Osteoblast (primary cell): ENCODE measurements at regions not wholly inside any gene's neighbourhood (a gene's known extent, or its start where the extent isn't known, plus 50 kb on each side); places are given as distances from the start of the nearest gene placed in this dataset.

Experiments used
- DNase-seq: peaks from one replicate; pipeline ENCODE4 v3.0.0; 2011; ENCODE audit warnings: low spot score, mixed read lengths; ENCODE audit not compliant: insufficient read length; ENCODE audit errors: missing footprints
- H2AFZ ChIP-seq: 2 replicates; pipeline ENCODE4 v1.6.0; 2011; ENCODE audit warnings: mild to moderate bottlenecking, low read length
- H3K27ac ChIP-seq: 2 replicates; pipeline ENCODE4 v1.5.1; 2011; ENCODE audit warnings: mild to moderate bottlenecking, low read depth, low read length, moderate library complexity
- H3K27me3 ChIP-seq: 2 replicates; pipeline ENCODE4 v1.6.0; 2012; ENCODE audit warnings: mild to moderate bottlenecking, control low read depth, inconsistent platforms, low read length, moderate library complexity; ENCODE audit not compliant: insufficient read depth
- H3K36me3 ChIP-seq: 2 replicates; pipeline ENCODE4 v1.5.1; 2011; ENCODE audit warnings: mild to moderate bottlenecking, low read length, control low read depth, moderate library complexity; ENCODE audit not compliant: insufficient read depth
- H3K4me1 ChIP-seq: 2 replicates; pipeline ENCODE4 v1.5.1; 2011; ENCODE audit warnings: mild to moderate bottlenecking, low read length, control low read depth, moderate library complexity; ENCODE audit not compliant: insufficient read depth
- H3K4me2 ChIP-seq: 2 replicates; pipeline ENCODE4 v1.6.0; 2011; ENCODE audit warnings: mild to moderate bottlenecking, low read length; ENCODE audit not compliant: insufficient read depth
- H3K4me3 ChIP-seq: fragments of 200-600 bp; sonication (generic); 3 replicates; pipeline ENCODE4 v1.5.1; 2012; ENCODE audit warnings: mild to moderate bottlenecking, low read length, inconsistent platforms; ENCODE audit not compliant: insufficient read depth
- H3K79me2 ChIP-seq: 2 replicates; pipeline ENCODE4 v1.6.0; 2012; ENCODE audit warnings: mild to moderate bottlenecking, low read length, control low read depth, inconsistent platforms; ENCODE audit not compliant: insufficient read depth
- H3K9me3 ChIP-seq: 2 replicates; pipeline ENCODE4 v1.5.1; 2011; ENCODE audit warnings: low read depth, low read length, control low read depth
- H4K20me1 ChIP-seq: 2 replicates; pipeline ENCODE4 v1.6.0; 2012; ENCODE audit warnings: mild to moderate bottlenecking, low read length, control low read depth; ENCODE audit not compliant: insufficient read depth
- CTCF ChIP-seq: IDR thresholded peaks from 2 replicates; pipeline ENCODE4 v1.5.1; 2011; ENCODE audit warnings: mild to moderate bottlenecking, low read depth, low read length, moderate library complexity; ENCODE audit errors: extremely low read depth

GRCh38 chr1:36626435-36626834, 143.7 kb upstream of the CSF3R start:
- no peak overlapping the region for H3K4me3 ChIP-seq
- H3K27ac ChIP-seq = no peak overlapping the region
- no peaks in the 10 kb centered on the region for H3K36me3 ChIP-seq
- no peaks in the 10 kb centered on the region for H3K9me3 ChIP-seq
- no peak for DNase-seq
- no peak overlapping the region for H2AFZ ChIP-seq
- no peak for TF ChIP-seq CTCF
- H3K79me2 ChIP-seq = no peaks in the 10 kb centered on the region
- H3K27me3 ChIP-seq = peaks cover 2% of the 10 kb centered on the region
- H3K4me1 ChIP-seq = no peaks in the 10 kb centered on the region
- no peak overlapping the region for H3K4me2 ChIP-seq
- H4K20me1 ChIP-seq = no peaks in the 10 kb centered on the region

GRCh38 chr1:36625935-36626310, 143.2 kb upstream of the CSF3R start:
- H3K36me3 ChIP-seq = no peaks in the 10 kb centered on the region
- H4K20me1 ChIP-seq = no peaks in the 10 kb centered on the region
- H3K27ac ChIP-seq = no peak overlapping the region
- peaks cover 2% of the 10 kb centered on the region for H3K27me3 ChIP-seq
- H3K4me1 ChIP-seq = no peaks in the 10 kb centered on the region
- no peak overlapping the region for H3K4me3 ChIP-seq
- H3K79me2 ChIP-seq = no peaks in the 10 kb centered on the region
- peak; percentile 49 for DNase-seq
- H3K9me3 ChIP-seq = no peaks in the 10 kb centered on the region
- no peak overlapping the region for H2AFZ ChIP-seq
- H3K4me2 ChIP-seq = no peak overlapping the region
- no peak for TF ChIP-seq CTCF

DNA sequence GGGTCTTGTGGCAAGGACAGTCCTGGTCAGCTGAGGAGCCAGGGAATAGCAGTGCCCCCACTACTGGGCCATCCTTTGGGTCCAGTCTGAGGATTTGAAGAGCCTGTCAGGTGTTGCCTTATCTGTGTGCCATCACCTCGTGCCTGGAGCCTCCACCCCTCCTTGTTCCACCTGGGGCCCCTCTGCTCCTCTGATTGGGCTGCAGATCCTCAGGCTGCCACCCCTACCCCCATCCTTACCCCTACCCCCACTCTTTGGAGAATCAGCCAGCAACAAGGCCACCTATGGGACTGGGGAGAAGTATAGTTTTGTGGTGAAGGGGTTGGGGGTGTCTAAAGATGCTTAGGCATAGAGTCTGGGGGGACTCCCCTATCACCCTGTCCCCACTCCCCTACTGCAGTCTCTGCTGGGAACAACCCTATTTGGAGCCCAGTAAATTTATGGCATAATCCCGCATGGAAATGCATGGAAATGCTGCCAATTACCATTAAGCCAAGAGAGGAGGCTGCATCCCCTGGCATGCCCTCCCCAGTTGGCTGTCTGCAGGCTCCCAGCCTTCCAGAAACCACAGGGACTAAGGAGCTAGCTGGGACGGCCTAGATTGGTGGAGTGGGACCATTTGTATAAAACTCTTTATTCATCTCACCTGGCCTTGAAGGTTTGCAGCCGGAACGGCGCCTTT, 142.7 kb upstream of the CSF3R start:
- Histone ChIP-seq H3K4me1 (no peaks in the 10 kb centered on the region), H3K4me2 (no peak overlapping the region), H3K79me2 (no peaks in the 10 kb centered on the region), H4K20me1 (no peaks in the 10 kb centered on the region), H2AFZ (no peak overlapping the region), H3K36me3 (no peaks in the 10 kb centered on the region), H3K4me3 (no peak overlapping the region), H3K9me3 (no peaks in the 10 kb centered on the region), H3K27me3 (peaks cover 2% of the 10 kb centered on the region), H3K27ac (no peak overlapping the region)
- no peak for TF ChIP-seq CTCF
- DNase-seq = peak; percentile 39

DNA sequence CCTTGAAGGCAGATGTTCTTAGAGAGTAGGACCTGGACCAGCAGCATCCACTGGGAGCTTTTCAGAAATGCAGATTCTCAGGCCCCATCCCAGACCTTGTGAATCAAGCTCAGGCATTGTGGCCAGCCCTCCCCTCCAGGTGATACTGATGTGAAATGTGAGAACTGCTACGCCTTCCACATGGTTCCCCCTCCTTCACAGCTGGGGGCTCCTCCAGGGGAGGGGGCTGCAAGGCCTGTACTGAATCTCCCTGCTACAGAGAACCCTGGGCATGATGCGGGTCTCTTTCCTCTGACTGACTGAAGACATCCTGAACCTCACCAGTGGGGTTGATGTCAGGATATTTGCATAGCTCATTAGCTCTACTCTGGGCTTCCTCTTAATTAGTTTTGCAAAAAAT, 141.8 kb upstream of the CSF3R start:
- Histone ChIP-seq H3K27ac (no peak overlapping the region), H3K4me2 (no peak overlapping the region), H2AFZ (no peak overlapping the region), H3K27me3 (no peaks in the 10 kb centered on the region), H3K4me1 (no peaks in the 10 kb centered on the region), H4K20me1 (no peaks in the 10 kb centered on the region), H3K9me3 (no peaks in the 10 kb centered on the region), H3K36me3 (no peaks in the 10 kb centered on the region), H3K4me3 (no peak overlapping the region), H3K79me2 (no peaks in the 10 kb centered on the region)
- DNase-seq = peak; percentile 37
- TF ChIP-seq CTCF = no peak
